Bone marrow (tissue), 2 donors: ENCODE measurements at regions not wholly inside any gene's neighbourhood (a gene's known extent, or its start where the extent isn't known, plus 50 kb on each side); places are given as distances from the start of the nearest gene placed in this dataset.
A peak's percentile ranks its signal among the peaks of the same experiment; 100 is the strongest.
"Not testable (repeated sequence)": the region's sequence is repeated elsewhere in the genome, so short reads cannot be mapped to it uniquely, and the experiment has no call there.

Experiments
- DNase-seq, 2 donors: peaks; one replicate each; lab custom pipeline; 2025; lab: John Stamatoyannopoulos, UW

DNA sequence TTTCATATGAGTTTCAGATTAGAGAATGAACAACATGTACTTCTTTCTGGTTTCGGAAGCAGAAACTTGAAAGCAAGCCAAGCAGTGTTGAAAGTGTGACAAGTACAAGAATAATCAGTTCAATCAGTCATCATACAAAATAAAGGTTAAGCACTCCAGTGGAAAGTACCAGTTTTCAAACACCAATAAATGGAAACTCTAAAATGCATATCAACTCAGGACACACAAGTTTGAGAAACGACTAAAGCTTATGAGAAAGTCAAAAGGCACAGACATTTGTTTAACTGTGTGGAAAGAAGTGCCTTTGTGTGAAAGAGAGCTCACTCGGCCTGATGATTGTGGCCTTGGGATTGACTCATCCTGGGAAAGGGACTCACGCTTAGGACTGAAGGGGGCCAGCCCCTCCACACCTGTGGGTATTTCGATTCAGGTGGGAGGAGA lies 60.6 kb upstream of the AKR1C1 start:
- peak in 1 of 2 donors; percentile 37 for DNase-seq

DNA sequence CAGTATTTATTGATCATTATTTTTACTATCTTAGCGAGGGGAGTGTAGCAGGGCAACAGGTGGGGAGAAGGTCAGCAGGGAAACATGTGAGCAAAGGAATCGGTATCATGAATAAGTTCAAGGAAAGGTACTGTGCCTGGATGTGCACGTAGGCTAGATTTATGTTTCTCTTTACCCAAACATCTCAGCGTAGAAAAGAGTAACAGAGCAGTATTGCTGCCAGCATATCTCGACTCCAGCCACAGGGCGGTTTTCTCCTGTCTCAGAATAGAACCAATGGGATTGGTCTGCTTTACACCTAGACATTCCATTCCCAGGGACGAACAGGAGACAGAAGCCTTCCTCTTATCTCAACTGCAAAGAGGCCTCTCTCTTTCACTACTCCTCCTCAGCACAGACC lies 60.1 kb upstream of the AKR1C1 start:
- DNase-seq = not testable (repeated sequence)

GRCh38 chr10:4903675-4904074 lies 59.5 kb upstream of the AKR1C1 start:
- not testable (repeated sequence) for DNase-seq

DNA sequence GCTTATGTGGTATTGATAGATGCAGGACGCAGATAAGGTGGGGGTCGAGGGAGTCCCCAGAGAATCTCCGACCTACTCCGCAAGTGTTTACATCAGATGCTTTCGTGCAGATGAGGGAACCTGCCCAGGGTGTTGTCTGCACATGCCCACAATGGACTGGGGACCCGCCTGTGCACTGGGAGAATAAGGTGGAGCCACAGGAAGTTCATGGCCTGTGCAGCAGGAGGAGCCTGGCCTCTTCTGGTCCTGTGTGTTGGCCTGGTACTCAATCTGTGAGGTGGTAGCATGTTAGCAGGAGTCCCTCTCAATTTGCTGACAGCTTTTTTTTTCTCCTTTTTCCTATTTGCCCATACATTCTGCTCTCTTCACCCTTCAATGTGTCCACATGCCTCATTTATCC lies 54.1 kb upstream of the AKR1C1 start:
- no peak for DNase-seq
